Epithelial cell of esophagus (primary cell): ENCODE measurements at regions not wholly inside any gene's neighbourhood (a gene's known extent, or its start where the extent isn't known, plus 50 kb on each side); places are given as distances from the start of the nearest gene placed in this dataset.
A peak's percentile ranks its signal among the peaks of the same experiment; 100 is the strongest.

Experiments used
- DNase-seq: peaks from one replicate; pipeline ENCODE4 v3.0.0; 2010; ENCODE audit warnings: low read depth
- H3K4me3 ChIP-seq: 2 replicates; pipeline ENCODE4 v1.5.1; 2011; ENCODE audit warnings: mild to moderate bottlenecking, low read length, control low read depth
- CTCF ChIP-seq: IDR thresholded peaks from 2 replicates; pipeline ENCODE4 v1.5.1; 2011; ENCODE audit warnings: low read depth, mild to moderate bottlenecking, low read length, control low read depth, inconsistent platforms; ENCODE audit not compliant: insufficient read depth; ENCODE audit errors: missing control alignments

GRCh38 chr14:54335569-54336155 is 61.1 kb upstream of the CDKN3 start:
- TF ChIP-seq CTCF: no peak
- no peak for DNase-seq
- H3K4me3 ChIP-seq: no peak overlapping the region

- H3K4me3 ChIP-seq: no peak overlapping the region
- no peak for TF ChIP-seq CTCF
- DNase-seq: no peak
These were observed 59.5 kb upstream of the CDKN3 start for GRCh38 chr14:54337314-54337713.

- H3K4me3 ChIP-seq: no peak overlapping the region
- DNase-seq: peak; percentile 63
- TF ChIP-seq CTCF: peak; percentile 75
These were observed 58.0 kb upstream of the CDKN3 start for GRCh38 chr14:54338696-54339317.

- DNase-seq: no peak
- H3K4me3 ChIP-seq: no peak overlapping the region
- TF ChIP-seq CTCF: no peak
These were observed 57.0 kb upstream of the CDKN3 start for GRCh38 chr14:54339771-54340170.

GRCh38 chr14:54342806-54343205 is 54.0 kb upstream of the CDKN3 start:
- no peak for TF ChIP-seq CTCF
- no peak for DNase-seq
- no peak overlapping the region for H3K4me3 ChIP-seq

GRCh38 chr14:54343272-54344121 is 53.3 kb upstream of the CDKN3 start:
- TF ChIP-seq CTCF: no peak
- no peak overlapping the region for H3K4me3 ChIP-seq
- no peak for DNase-seq

- no peak for DNase-seq
- TF ChIP-seq CTCF: no peak
- H3K4me3 ChIP-seq: no peak overlapping the region
These were observed 52.4 kb upstream of the CDKN3 start for GRCh38 chr14:54344445-54344844.
